ENCODE measurements at regions not wholly inside any gene's neighbourhood (a gene's known extent, or its start where the extent isn't known, plus 50 kb on each side); places are given as distances from the start of the nearest gene placed in this dataset.
"Not testable (repeated sequence)": the region's sequence is repeated elsewhere in the genome, so short reads cannot be mapped to it uniquely, and the experiment has no call there.

DNA sequence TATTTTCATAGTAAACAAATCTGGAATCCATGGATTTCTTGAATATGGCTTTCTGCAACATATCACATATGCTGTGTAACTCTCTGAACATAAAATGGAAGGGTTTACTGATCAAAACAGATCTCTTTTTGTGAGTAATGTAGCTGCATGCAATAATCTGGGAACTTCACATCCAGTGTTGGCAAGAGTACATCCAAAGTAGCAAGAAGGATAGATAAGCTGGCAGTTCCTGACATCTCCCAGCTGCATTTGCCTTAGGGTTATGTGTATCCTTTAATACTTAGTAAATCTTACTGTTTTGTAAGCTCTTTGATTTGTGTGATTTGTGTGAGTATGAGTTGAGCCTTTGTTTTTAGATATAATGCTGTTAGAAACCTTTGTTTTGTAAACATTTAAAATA, 280.4 kb upstream of the CNTN5 start:
- H3K79me2 ChIP-seq (ENCODE audit: control insufficient read depth, insufficient read depth, low read length) = no peaks in the 10 kb centered on the region
- no peak overlapping the region for H2AK5ac ChIP-seq (ENCODE audit: low read length)
- no peaks in the 10 kb centered on the region for H3K4me1 ChIP-seq (ENCODE audit: control insufficient read depth, low read depth, low read length)
- DNase-seq = no peak
- no peak overlapping the region for H3K27ac ChIP-seq (ENCODE audit: low read depth, low read length)
- H2BK120ac ChIP-seq (ENCODE audit: low read depth, low read length) = no peak overlapping the region
- no peak overlapping the region for H2BK5ac ChIP-seq (ENCODE audit: low read length)
- H3K4me2 ChIP-seq (ENCODE audit: low read length) = no peak overlapping the region
- no peak overlapping the region for H3K23ac ChIP-seq (ENCODE audit: low read length)
- no peak overlapping the region for H3K4ac ChIP-seq (ENCODE audit: low read depth, low read length)
- no peak overlapping the region for H3K56ac ChIP-seq (ENCODE audit: low read length)
- no peaks in the 10 kb centered on the region for H3K79me1 ChIP-seq (ENCODE audit: low read length)
- H3K4me3 ChIP-seq (ENCODE audit: low read length) = no peak overlapping the region
- no peak overlapping the region for H3K9ac ChIP-seq (ENCODE audit: low read length)
- H4K5ac ChIP-seq (ENCODE audit: low read length) = no peak overlapping the region
- no peak overlapping the region for H4K8ac ChIP-seq (ENCODE audit: low read depth, low read length)
- H2BK15ac ChIP-seq (replicated peaks; ENCODE audit: low read depth) = no peak overlapping the region
- H3K27me3 ChIP-seq (ENCODE audit: insufficient read depth, low read length, poor library complexity) = no peaks in the 10 kb centered on the region
- H3K36me3 ChIP-seq (ENCODE audit: control insufficient read depth, insufficient read depth, low read length) = no peaks in the 10 kb centered on the region
- H3K18ac ChIP-seq (ENCODE audit: low read length) = no peak overlapping the region

- H4K8ac ChIP-seq (ENCODE audit: low read depth, low read length); H2BK120ac ChIP-seq (ENCODE audit: low read depth, low read length); H3K4me2 ChIP-seq (ENCODE audit: low read length); H3K9ac ChIP-seq (ENCODE audit: low read length); H3K18ac ChIP-seq (ENCODE audit: low read length); H4K5ac ChIP-seq (ENCODE audit: low read length); H3K36me3 ChIP-seq (ENCODE audit: control insufficient read depth, insufficient read depth, low read length); DNase-seq; H2AK5ac ChIP-seq (ENCODE audit: low read length); H3K23ac ChIP-seq (ENCODE audit: low read length); H3K79me2 ChIP-seq (ENCODE audit: control insufficient read depth, insufficient read depth, low read length); H2BK5ac ChIP-seq (ENCODE audit: low read length); H3K4me1 ChIP-seq (ENCODE audit: control insufficient read depth, low read depth, low read length); H3K4me3 ChIP-seq (ENCODE audit: low read length); H3K56ac ChIP-seq (ENCODE audit: low read length); H3K27me3 ChIP-seq (ENCODE audit: insufficient read depth, low read length, poor library complexity); H3K79me1 ChIP-seq (ENCODE audit: low read length); H2BK15ac ChIP-seq (replicated peaks; ENCODE audit: low read depth); H3K27ac ChIP-seq (ENCODE audit: low read depth, low read length); H3K4ac ChIP-seq (ENCODE audit: low read depth, low read length): not testable (repeated sequence)
- no CpG with 5 or more reads among the region's 21 CpGs for WGBS (ENCODE audit: extremely low coverage, insufficient coverage, low lambda C conversion rate)
Measured at GRCh38 chr11:98763446-98763845, 257.3 kb upstream of the CNTN5 start.

DNA sequence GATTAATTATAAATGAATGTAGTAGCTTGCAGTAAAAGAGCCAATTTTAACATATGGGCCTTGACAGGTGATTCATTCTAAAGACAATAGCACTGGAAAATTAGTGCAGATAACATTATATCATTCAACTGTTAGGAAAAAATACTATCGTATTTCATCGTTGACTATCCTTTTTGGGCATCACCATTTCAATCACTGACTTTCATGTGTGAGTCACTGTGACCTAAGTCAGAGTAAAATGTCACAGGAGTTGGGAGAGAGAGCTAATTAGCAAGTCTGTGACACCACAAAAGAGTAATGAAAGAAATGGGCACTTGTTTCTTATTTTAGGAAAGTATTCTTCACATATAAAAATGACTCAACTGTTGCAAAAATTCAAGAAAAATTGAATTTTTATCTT, 253.8 kb upstream of the CNTN5 start:
- H3K18ac ChIP-seq (ENCODE audit: low read length) = no peak overlapping the region
- DNase-seq = peak; percentile 36
- H4K5ac ChIP-seq (ENCODE audit: low read length) = no peak overlapping the region
- H2BK15ac ChIP-seq (replicated peaks; ENCODE audit: low read depth) = no peak overlapping the region
- H3K23ac ChIP-seq (ENCODE audit: low read length) = no peak overlapping the region
- H3K79me2 ChIP-seq (ENCODE audit: control insufficient read depth, insufficient read depth, low read length) = no peaks in the 10 kb centered on the region
- WGBS (ENCODE audit: extremely low coverage, insufficient coverage, low lambda C conversion rate) = no CpG with 5 or more reads among the region's 2 CpGs
- no peaks in the 10 kb centered on the region for H3K27me3 ChIP-seq (ENCODE audit: insufficient read depth, low read length, poor library complexity)
- H3K36me3 ChIP-seq (ENCODE audit: control insufficient read depth, insufficient read depth, low read length) = no peaks in the 10 kb centered on the region
- H4K8ac ChIP-seq (ENCODE audit: low read depth, low read length) = no peak overlapping the region
- H3K4me3 ChIP-seq (ENCODE audit: low read length) = no peak overlapping the region
- no peak overlapping the region for H3K9ac ChIP-seq (ENCODE audit: low read length)
- no peaks in the 10 kb centered on the region for H3K4me1 ChIP-seq (ENCODE audit: control insufficient read depth, low read depth, low read length)
- H2BK5ac ChIP-seq (ENCODE audit: low read length) = no peak overlapping the region
- no peak overlapping the region for H3K27ac ChIP-seq (ENCODE audit: low read depth, low read length)
- H2AK5ac ChIP-seq (ENCODE audit: low read length) = no peak overlapping the region
- no peak overlapping the region for H3K56ac ChIP-seq (ENCODE audit: low read length)
- no peaks in the 10 kb centered on the region for H3K79me1 ChIP-seq (ENCODE audit: low read length)
- no peak overlapping the region for H3K4me2 ChIP-seq (ENCODE audit: low read length)
- no peak overlapping the region for H2BK120ac ChIP-seq (ENCODE audit: low read depth, low read length)
- H3K4ac ChIP-seq (ENCODE audit: low read depth, low read length) = no peak overlapping the region

DNA sequence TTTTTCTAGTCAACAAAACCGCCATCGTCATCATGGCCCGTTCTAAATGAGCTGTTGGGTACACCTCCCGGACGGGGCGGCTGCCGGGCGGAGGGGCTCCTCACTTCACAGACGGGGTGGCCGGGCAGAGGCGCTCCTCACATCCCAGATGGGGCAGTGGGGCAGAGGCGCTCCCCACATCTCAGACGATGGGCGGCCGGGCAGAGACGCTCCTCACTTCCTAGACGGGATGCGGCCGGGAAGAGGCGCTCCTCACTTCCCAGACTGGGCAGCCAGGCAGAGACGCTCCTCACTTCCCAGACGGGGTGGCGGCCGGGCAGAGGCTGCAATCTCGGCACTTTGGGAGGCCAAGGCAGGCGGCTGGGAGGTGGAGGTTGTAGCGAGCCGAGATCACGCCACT, 250.7 kb upstream of the CNTN5 start:
- H3K4me3 ChIP-seq (ENCODE audit: low read length); H3K36me3 ChIP-seq (ENCODE audit: control insufficient read depth, insufficient read depth, low read length); H2BK5ac ChIP-seq (ENCODE audit: low read length); H3K4ac ChIP-seq (ENCODE audit: low read depth, low read length); H3K4me1 ChIP-seq (ENCODE audit: control insufficient read depth, low read depth, low read length); H3K79me2 ChIP-seq (ENCODE audit: control insufficient read depth, insufficient read depth, low read length); H3K27me3 ChIP-seq (ENCODE audit: insufficient read depth, low read length, poor library complexity); H3K18ac ChIP-seq (ENCODE audit: low read length); H3K23ac ChIP-seq (ENCODE audit: low read length); H4K5ac ChIP-seq (ENCODE audit: low read length); H3K56ac ChIP-seq (ENCODE audit: low read length); H3K9ac ChIP-seq (ENCODE audit: low read length); H4K8ac ChIP-seq (ENCODE audit: low read depth, low read length); H3K79me1 ChIP-seq (ENCODE audit: low read length); H2AK5ac ChIP-seq (ENCODE audit: low read length); H2BK15ac ChIP-seq (replicated peaks; ENCODE audit: low read depth); H2BK120ac ChIP-seq (ENCODE audit: low read depth, low read length); H3K27ac ChIP-seq (ENCODE audit: low read depth, low read length); DNase-seq; H3K4me2 ChIP-seq (ENCODE audit: low read length): not testable (repeated sequence)
- WGBS (ENCODE audit: extremely low coverage, insufficient coverage, low lambda C conversion rate) = no CpG with 5 or more reads among the region's 29 CpGs

DNA sequence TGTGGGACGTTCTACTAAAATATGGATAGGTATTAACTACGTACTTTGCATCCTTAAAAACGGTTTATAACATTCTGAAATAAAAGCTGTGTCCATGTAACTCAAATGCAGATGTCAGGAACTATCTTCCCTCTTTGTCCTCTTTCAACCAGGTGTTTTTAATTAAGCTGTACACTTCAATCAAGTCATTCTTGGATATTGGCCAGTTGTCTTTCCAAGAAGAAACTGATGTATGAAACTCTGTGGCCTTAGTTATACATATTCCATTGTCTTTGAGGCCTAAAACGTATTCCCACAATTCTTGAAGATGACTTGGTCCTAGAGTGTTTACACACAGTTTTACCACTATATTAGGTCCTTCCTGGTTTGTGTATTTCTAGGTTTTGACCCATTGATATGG, 249.0 kb upstream of the CNTN5 start:
- WGBS (ENCODE audit: extremely low coverage, insufficient coverage, low lambda C conversion rate) = no CpG with 5 or more reads among the region's 4 CpGs
- H3K9ac ChIP-seq (ENCODE audit: low read length) = no peak overlapping the region
- H2BK5ac ChIP-seq (ENCODE audit: low read length) = no peak overlapping the region
- H3K27me3 ChIP-seq (ENCODE audit: insufficient read depth, low read length, poor library complexity) = no peaks in the 10 kb centered on the region
- no peak overlapping the region for H2AK5ac ChIP-seq (ENCODE audit: low read length)
- no peak overlapping the region for H3K4me3 ChIP-seq (ENCODE audit: low read length)
- H3K18ac ChIP-seq (ENCODE audit: low read length) = no peak overlapping the region
- H3K23ac ChIP-seq (ENCODE audit: low read length) = no peak overlapping the region
- H3K79me2 ChIP-seq (ENCODE audit: control insufficient read depth, insufficient read depth, low read length) = no peaks in the 10 kb centered on the region
- H2BK15ac ChIP-seq (replicated peaks; ENCODE audit: low read depth) = no peak overlapping the region
- no peaks in the 10 kb centered on the region for H3K4me1 ChIP-seq (ENCODE audit: control insufficient read depth, low read depth, low read length)
- H3K4me2 ChIP-seq (ENCODE audit: low read length) = no peak overlapping the region
- H2BK120ac ChIP-seq (ENCODE audit: low read depth, low read length) = no peak overlapping the region
- H3K36me3 ChIP-seq (ENCODE audit: control insufficient read depth, insufficient read depth, low read length) = no peaks in the 10 kb centered on the region
- no peak for DNase-seq
- H4K8ac ChIP-seq (ENCODE audit: low read depth, low read length) = no peak overlapping the region
- H3K4ac ChIP-seq (ENCODE audit: low read depth, low read length) = no peak overlapping the region
- no peak overlapping the region for H4K5ac ChIP-seq (ENCODE audit: low read length)
- H3K56ac ChIP-seq (ENCODE audit: low read length) = no peak overlapping the region
- H3K79me1 ChIP-seq (ENCODE audit: low read length) = no peaks in the 10 kb centered on the region
- H3K27ac ChIP-seq (ENCODE audit: low read depth, low read length) = no peak overlapping the region

DNA sequence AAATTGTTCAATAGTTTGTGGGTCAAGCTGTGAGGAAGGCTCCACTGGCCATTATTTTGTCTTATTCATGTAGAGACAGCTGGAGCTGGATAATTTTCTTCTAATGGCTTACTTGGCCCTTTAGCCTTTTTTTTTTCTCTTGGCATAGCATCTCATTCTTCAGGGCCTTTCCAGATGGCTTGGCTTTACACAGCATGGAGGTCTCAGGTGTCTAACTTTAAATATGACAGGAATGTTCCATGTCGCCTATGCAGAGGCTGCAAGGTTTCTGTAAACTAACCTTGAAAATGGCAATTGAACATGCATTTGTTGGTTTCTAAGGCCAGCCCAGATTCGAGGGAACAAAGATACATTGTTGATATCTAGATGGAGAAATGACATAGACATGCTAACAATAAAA, 247.9 kb upstream of the CNTN5 start:
- Histone ChIP-seq H2BK15ac (replicated peaks; ENCODE audit: low read depth) (no peak overlapping the region), H3K23ac (ENCODE audit: low read length) (no peak overlapping the region), H3K27ac (ENCODE audit: low read depth, low read length) (no peak overlapping the region), H3K79me1 (ENCODE audit: low read length) (no peaks in the 10 kb centered on the region), H2BK120ac (ENCODE audit: low read depth, low read length) (no peak overlapping the region), H3K18ac (ENCODE audit: low read length) (no peak overlapping the region), H4K5ac (ENCODE audit: low read length) (no peak overlapping the region), H3K4ac (ENCODE audit: low read depth, low read length) (no peak overlapping the region), H3K4me1 (ENCODE audit: control insufficient read depth, low read depth, low read length) (no peaks in the 10 kb centered on the region), H4K8ac (ENCODE audit: low read depth, low read length) (no peak overlapping the region), H3K9ac (ENCODE audit: low read length) (no peak overlapping the region), H3K56ac (ENCODE audit: low read length) (no peak overlapping the region), H3K4me3 (ENCODE audit: low read length) (no peak overlapping the region), H2BK5ac (ENCODE audit: low read length) (no peak overlapping the region), H3K36me3 (ENCODE audit: control insufficient read depth, insufficient read depth, low read length) (no peaks in the 10 kb centered on the region), H3K27me3 (ENCODE audit: insufficient read depth, low read length, poor library complexity) (no peaks in the 10 kb centered on the region), H3K4me2 (ENCODE audit: low read length) (no peak overlapping the region), H2AK5ac (ENCODE audit: low read length) (no peak overlapping the region), H3K79me2 (ENCODE audit: control insufficient read depth, insufficient read depth, low read length) (no peaks in the 10 kb centered on the region)
- no peak for DNase-seq
- no CpG with 5 or more reads among the region's 2 CpGs for WGBS (ENCODE audit: extremely low coverage, insufficient coverage, low lambda C conversion rate)

All from mesendoderm (in vitro differentiated cells).